Fibroblast of lung (primary cell): ENCODE measurements at regions not wholly inside any gene's neighbourhood (a gene's known extent, or its start where the extent isn't known, plus 50 kb on each side); places are given as distances from the start of the nearest gene placed in this dataset.

ENCODE experiments used
- DNase-seq, 2 donors: peaks; one replicate each; pipeline versions ENCODE4 v3.0.0 to v3.0.0-alpha.2; 2010; ENCODE audit warnings: low read depth in 2 of 2
- H2AFZ ChIP-seq: 2 replicates; pipeline ENCODE4 v1.5.1; 2012; ENCODE audit warnings: low read length, control low read depth, inconsistent platforms
- H3K27ac ChIP-seq: 2 replicates; pipeline ENCODE4 v1.5.1; 2011; ENCODE audit warnings: low read length, control low read depth; ENCODE audit not compliant: insufficient read depth
- H3K27me3 ChIP-seq: 2 replicates; pipeline ENCODE4 v1.5.1; 2011; ENCODE audit warnings: mild to moderate bottlenecking, low read length; ENCODE audit not compliant: control insufficient read depth, insufficient read depth
- H3K36me3 ChIP-seq: 2 replicates; pipeline ENCODE4 v1.5.1; 2011; ENCODE audit warnings: low read length; ENCODE audit not compliant: control insufficient read depth, insufficient read depth
- H3K4me1 ChIP-seq: 2 replicates; pipeline ENCODE4 v1.5.1; 2011; ENCODE audit warnings: low read length; ENCODE audit not compliant: control insufficient read depth, insufficient read depth; ENCODE audit errors: extremely low read depth
- H3K4me2 ChIP-seq: 2 replicates; pipeline ENCODE4 v1.5.1; 2011; ENCODE audit warnings: low read length, control low read depth; ENCODE audit not compliant: insufficient read depth; ENCODE audit errors: extremely low read depth
- H3K4me3 ChIP-seq, 4 experiments: fragments of 200-600 bp in 1 of 4; sonication (generic) in 1 of 4; replicated peaks in 1 of 4; 2 replicates each; pipeline ENCODE4 v1.5.1; 2011 to 2016; ENCODE audit warnings: low read length in 4 of 4, low read depth in 3 of 4, mild to moderate bottlenecking in 3 of 4, control low read depth in 2 of 4, inconsistent platforms in 1 of 4, mixed read lengths in 1 of 4; ENCODE audit not compliant: insufficient read depth in 1 of 4; ENCODE audit errors: control extremely low read depth in 1 of 4
- H3K79me2 ChIP-seq: 2 replicates; pipeline ENCODE4 v1.5.1; 2012; ENCODE audit warnings: mild to moderate bottlenecking, low read length, inconsistent platforms; ENCODE audit not compliant: control insufficient read depth, insufficient read depth
- H3K9ac ChIP-seq: 2 replicates; pipeline ENCODE4 v1.5.1; 2011; ENCODE audit warnings: mild to moderate bottlenecking, low read length, control low read depth; ENCODE audit not compliant: insufficient read depth
- H3K9me3 ChIP-seq: 2 replicates; pipeline ENCODE4 v1.5.1; 2012; ENCODE audit warnings: low read depth, low read length; ENCODE audit not compliant: control insufficient read depth, insufficient read depth
- H4K20me1 ChIP-seq: 2 replicates; pipeline ENCODE4 v1.5.1; 2011; ENCODE audit warnings: low read length; ENCODE audit not compliant: control insufficient read depth, insufficient read depth; ENCODE audit errors: extremely low read depth
- CTCF ChIP-seq, 2 donors: IDR thresholded peaks in 1 of 2; conservative IDR thresholded peaks in 1 of 2; 1 replicate in 1 of 2; 2 replicates in 1 of 2; pipeline ENCODE4 v1.5.1; 2011 to 2012; ENCODE audit warnings: low read length in 2 of 2, control low read depth in 1 of 2, inconsistent platforms in 1 of 2, low read depth in 1 of 2, mild to moderate bottlenecking in 1 of 2
- EZH2 ChIP-seq: IDR thresholded peaks from 2 replicates; pipeline ENCODE4 v1.5.1; 2012; ENCODE audit warnings: low read length, control low read depth, mild to moderate bottlenecking; ENCODE audit errors: missing control alignments

- Histone ChIP-seq H3K9me3 (no peaks in the 10 kb centered on the region), H3K27ac (no peak overlapping the region), H3K36me3 (no peaks in the 10 kb centered on the region), H3K4me2 (no peak overlapping the region), H4K20me1 (no peaks in the 10 kb centered on the region), H3K9ac (no peak overlapping the region), H2AFZ (no peak overlapping the region), H3K27me3 (peaks cover 17% of the 10 kb centered on the region), H3K4me3 (no peak overlapping the region), H3K4me1 (no peaks in the 10 kb centered on the region), H3K79me2 (no peaks in the 10 kb centered on the region)
- DNase-seq, result peak; percentile 48 to 91
- TF ChIP-seq EZH2, result no peak
- no peak for TF ChIP-seq CTCF (conservative IDR thresholded peaks at IDR 0.05 in 1 of 2, IDR thresholded peaks at IDR 0.05 in 1 of 2; ENCODE audit: low read depth in 1 of 2, low read length in 2 of 2)
These were observed 333.1 kb downstream of the CXCL12 start for GRCh38 chr10:44051584-44052385.

DNA sequence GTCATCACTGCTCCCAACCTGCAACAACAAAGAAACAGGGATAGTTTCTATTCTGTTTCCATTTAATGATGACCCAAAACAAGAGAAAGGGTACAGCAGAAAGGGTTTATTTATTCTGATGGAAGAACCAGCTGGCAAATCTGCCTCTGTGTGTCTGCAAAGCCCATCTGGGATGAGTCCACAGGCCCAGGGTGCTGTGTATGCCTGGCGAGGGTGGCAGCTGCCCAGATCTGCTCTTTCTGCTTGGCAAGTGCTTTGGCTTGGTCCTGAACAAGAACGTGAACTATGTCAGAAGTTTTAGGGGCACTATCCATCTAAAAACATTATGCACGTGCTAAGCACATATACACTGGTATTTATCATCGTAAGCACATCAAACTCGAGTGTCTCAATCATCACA lies 333.8 kb downstream of the CXCL12 start:
- no peaks in the 10 kb centered on the region for H3K9me3 ChIP-seq
- H2AFZ ChIP-seq, result no peak overlapping the region
- H3K9ac ChIP-seq, result no peak overlapping the region
- no peaks in the 10 kb centered on the region for H3K4me1 ChIP-seq
- no peak for DNase-seq
- H3K79me2 ChIP-seq, result no peaks in the 10 kb centered on the region
- no peak for TF ChIP-seq EZH2
- TF ChIP-seq CTCF (conservative IDR thresholded peaks at IDR 0.05 in 1 of 2, IDR thresholded peaks at IDR 0.05 in 1 of 2; ENCODE audit: low read depth in 1 of 2, low read length in 2 of 2), result no peak
- no peaks in the 10 kb centered on the region for H4K20me1 ChIP-seq
- H3K27ac ChIP-seq, result no peak overlapping the region
- no peaks in the 10 kb centered on the region for H3K36me3 ChIP-seq
- no peak overlapping the region for H3K4me3 ChIP-seq
- H3K4me2 ChIP-seq, result no peak overlapping the region
- H3K27me3 ChIP-seq, result peaks cover 14% of the 10 kb centered on the region

DNA sequence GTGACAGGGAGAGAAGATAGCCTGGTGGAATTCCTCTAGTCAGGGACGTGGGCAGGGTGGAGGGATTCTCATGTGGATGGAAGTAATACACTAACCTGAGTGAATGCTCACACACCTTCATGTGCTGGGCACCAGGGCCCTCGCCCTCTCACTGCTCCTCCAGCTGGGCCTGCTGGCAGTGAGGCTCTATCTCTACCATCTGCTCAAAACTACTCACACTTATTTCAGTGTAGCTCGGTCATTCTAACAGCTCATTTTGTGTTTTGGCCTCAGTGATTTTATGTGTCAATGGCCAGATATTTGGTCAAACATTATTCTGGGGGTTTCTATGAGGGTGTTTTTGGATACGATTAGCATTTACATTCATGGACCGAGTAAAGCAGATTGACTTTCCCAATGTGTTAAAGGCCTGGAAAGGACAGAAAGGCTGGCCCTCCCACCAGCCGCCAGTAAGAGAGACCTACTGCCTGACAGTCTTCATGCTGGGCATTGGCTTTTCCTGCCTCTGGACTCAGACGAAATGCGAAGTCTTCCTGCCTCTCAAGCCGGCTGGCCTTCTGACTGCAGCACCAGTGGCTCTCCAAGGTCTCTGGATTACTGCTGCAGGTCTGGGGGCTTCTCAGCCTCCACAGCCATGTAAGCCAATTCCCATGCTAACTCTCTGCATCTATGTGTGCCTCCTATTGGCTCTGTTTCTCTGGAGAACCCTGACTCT lies 335.4 kb downstream of the CXCL12 start:
- Histone ChIP-seq H3K79me2 (no peaks in the 10 kb centered on the region), H3K4me2 (no peak overlapping the region), H3K27me3 (peaks cover 14% of the 10 kb centered on the region), H3K9me3 (no peaks in the 10 kb centered on the region), H3K27ac (no peak overlapping the region), H4K20me1 (no peaks in the 10 kb centered on the region), H3K4me1 (no peaks in the 10 kb centered on the region), H3K4me3 (no peak overlapping the region), H3K36me3 (no peaks in the 10 kb centered on the region), H2AFZ (no peak overlapping the region), H3K9ac (no peak overlapping the region)
- DNase-seq, result no peak
- TF ChIP-seq CTCF (conservative IDR thresholded peaks at IDR 0.05 in 1 of 2, IDR thresholded peaks at IDR 0.05 in 1 of 2; ENCODE audit: low read depth in 1 of 2, low read length in 2 of 2), result no peak
- no peak for TF ChIP-seq EZH2
